Heart right ventricle (tissue), 16 donors: ENCODE measurements at regions not wholly inside any gene's neighbourhood (a gene's known extent, or its start where the extent isn't known, plus 50 kb on each side); places are given as distances from the start of the nearest gene placed in this dataset.

ENCODE experiments used
- ATAC-seq, 8 donors: fragments of 200-7000 bp; cut with Tn5 transposase; one replicate each; pipeline ENCODE4 v1.9.1; 2020; ENCODE audit warnings: mild to moderate bottlenecking in 8 of 8, moderate library complexity in 8 of 8, moderate number of reproducible peaks in 1 of 8
- DNase-seq, 2 donors: peaks; one replicate each; pipeline ENCODE4 v3.0.0-alpha.2; 2020
- H3K27ac ChIP-seq, 10 donors: fragments of 200-600 bp; sonication (generic) in 2 of 10; one replicate each; pipeline versions ENCODE4 v1.5.0 to v1.8.0; 2020 to 2022; ENCODE audit warnings: mild to moderate bottlenecking in 3 of 10
- H3K27me3 ChIP-seq, 7 donors: fragments of 200-600 bp; one replicate each; pipeline ENCODE4 v1.8.0; 2021 to 2022; ENCODE audit warnings: mild to moderate bottlenecking in 2 of 7
- H3K36me3 ChIP-seq, 9 donors: fragments of 200-600 bp; sonication (generic) in 1 of 9; one replicate each; pipeline versions ENCODE4 v1.5.0 to v1.8.0; 2020 to 2022; ENCODE audit warnings: mild to moderate bottlenecking in 2 of 9
- H3K4me1 ChIP-seq, 9 donors: fragments of 200-600 bp; sonication (generic) in 1 of 9; one replicate each; pipeline versions ENCODE4 v1.5.0 to v1.8.0; 2020 to 2022; ENCODE audit warnings: mild to moderate bottlenecking in 4 of 9
- H3K4me3 ChIP-seq, 10 donors: fragments of 200-600 bp; sonication (generic) in 2 of 10; one replicate each; pipeline versions ENCODE4 v1.5.0 to v1.8.0; 2020 to 2022; ENCODE audit warnings: mild to moderate bottlenecking in 7 of 10, moderate library complexity in 2 of 10
- H3K9me3 ChIP-seq, 11 donors: fragments of 200-600 bp in 10 of 11; sonication (generic) in 2 of 11; one replicate each; pipeline versions ENCODE4 v1.5.0 to v1.8.0; 2013 to 2022; ENCODE audit warnings: mild to moderate bottlenecking in 2 of 11, control low read depth in 1 of 11, moderate library complexity in 1 of 11
- WGBS, 2 donors: extraction: QIAGEN DNeasy Blood & Tissue Kit; methylation state at CpG; one replicate each; pipeline ENCODE4 v1.1.7; 2013; ENCODE audit warnings: inconsistent platforms in 1 of 2; 5-methylcytosine and 5-hydroxymethylcytosine counted together
- intact Hi-C, 10 donors: fragments of 100-400 bp; cut with DNase I; formaldehyde crosslinking; loops; one replicate each; pipeline versions ENCODE4 v1.11.1 to v1.14.2; 2022
- TF ChIP-seq, protein P1 (sequence below), 9 donors: fragments of 200-600 bp; sonication (generic) in 2 of 9; IDR thresholded peaks; one replicate each; pipeline versions ENCODE4 v1.5.0 to v1.8.0; 2021 to 2022; ENCODE audit warnings: antibody characterized with exemption in 9 of 9, mild to moderate bottlenecking in 5 of 9, moderate library complexity in 1 of 9
- donor health status: Arrhythmogenic right ventricular cardiomyopathy.
- donor health status: ischemic (EF 13 %, LVEDD 7.1; RV severe dilation, severe dysfunction).
- donor health status: healthy with polysubstance abuse.
- donor health status: DM: no; HTN: yes; CAD: no.
- donor health status: DM: no; HTN: no; CAD: no.
- donor health status: ischemic (EF 25% LVEDD 6.9; RV normal size, moderate dysfunction).
- donor health status: ischemic (EF 25% LVEDD 5.7; RV mildly dilated, moderate dysfunction).
- donor health status: healthy.
- donor health status: DM: yes; HTN: yes; CAD: no.
- donor health status: Ischemic cardiomyopathy.
- donor health status: ischemic (EF 35%, LVEDD 5.7; RV mildly dilated, moderate dysfunction).
- donor health status: nonischemic (EF 11% LVEDD 7.7; RV severe dilation, severe dysfunction).
- donor health status: DM: yes; HTN: yes; CAD: no.
- donor health status: PGD.
- donor health status: ischemic (EF 29% LVEDD 5.4; RV normal size, mild dysfunction).
- donor health status: nonischemic (EF 23%, LVEDD 6.1; RV moderate dilation, normal function).

DNA sequence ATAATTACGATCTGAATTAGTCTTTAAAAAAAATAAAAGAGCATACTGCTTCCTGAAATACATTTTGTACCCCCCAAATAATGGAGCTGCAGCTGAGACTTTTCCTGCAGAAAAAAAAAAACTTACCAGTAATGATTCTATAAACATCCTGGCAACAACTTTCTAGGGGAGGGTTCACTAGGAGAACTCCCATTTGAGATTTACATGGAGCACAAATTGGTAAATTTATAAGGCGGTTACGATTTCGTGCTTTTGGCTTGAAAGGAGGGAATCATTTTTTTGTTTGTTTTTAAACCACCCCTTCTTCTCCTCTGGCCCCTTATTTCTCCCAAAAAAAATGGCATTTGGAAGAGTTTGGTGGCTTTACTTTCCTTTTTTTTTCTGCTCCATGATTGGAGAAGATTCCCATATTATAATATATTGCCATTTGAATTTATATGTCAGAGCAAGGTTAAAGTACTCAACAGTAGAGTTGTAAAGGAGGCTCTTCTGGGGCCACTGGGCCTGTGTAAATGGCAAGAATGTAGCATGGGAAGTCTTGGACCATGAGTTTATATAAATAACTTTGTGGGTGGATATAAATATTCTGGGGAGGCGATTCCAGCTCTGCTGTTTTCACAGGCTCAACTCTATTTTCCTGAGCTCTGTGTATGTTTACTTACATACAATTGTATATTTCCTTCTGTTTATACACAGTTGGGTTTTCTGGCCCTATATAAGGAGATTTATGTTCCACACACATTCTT lies 159.9 kb downstream of the CSNK1G3 start:
- TF ChIP-seq, protein P1, sequence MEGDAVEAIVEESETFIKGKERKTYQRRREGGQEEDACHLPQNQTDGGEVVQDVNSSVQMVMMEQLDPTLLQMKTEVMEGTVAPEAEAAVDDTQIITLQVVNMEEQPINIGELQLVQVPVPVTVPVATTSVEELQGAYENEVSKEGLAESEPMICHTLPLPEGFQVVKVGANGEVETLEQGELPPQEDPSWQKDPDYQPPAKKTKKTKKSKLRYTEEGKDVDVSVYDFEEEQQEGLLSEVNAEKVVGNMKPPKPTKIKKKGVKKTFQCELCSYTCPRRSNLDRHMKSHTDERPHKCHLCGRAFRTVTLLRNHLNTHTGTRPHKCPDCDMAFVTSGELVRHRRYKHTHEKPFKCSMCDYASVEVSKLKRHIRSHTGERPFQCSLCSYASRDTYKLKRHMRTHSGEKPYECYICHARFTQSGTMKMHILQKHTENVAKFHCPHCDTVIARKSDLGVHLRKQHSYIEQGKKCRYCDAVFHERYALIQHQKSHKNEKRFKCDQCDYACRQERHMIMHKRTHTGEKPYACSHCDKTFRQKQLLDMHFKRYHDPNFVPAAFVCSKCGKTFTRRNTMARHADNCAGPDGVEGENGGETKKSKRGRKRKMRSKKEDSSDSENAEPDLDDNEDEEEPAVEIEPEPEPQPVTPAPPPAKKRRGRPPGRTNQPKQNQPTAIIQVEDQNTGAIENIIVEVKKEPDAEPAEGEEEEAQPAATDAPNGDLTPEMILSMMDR (IDR thresholded peaks at IDR 0.05) = no peak
- no peak for DNase-seq
- no peaks in the 10 kb centered on the region for H3K27me3 ChIP-seq
- intact Hi-C loops = loop anchor here in 3 of 10 donors (5.0 to 10.0 kb wide), 3 partner anchors 140 to 1735 kb away; no protein-coding TSS in a partner anchor
- H3K9me3 ChIP-seq = peaks cover 0 to 8% (median 0%) of the 10 kb centered on the region in 11 donors
- H3K4me3 ChIP-seq = no peak overlapping the region
- H3K4me1 ChIP-seq = peaks cover 0 to 26% (median 15%) of the 10 kb centered on the region in 9 donors
- H3K36me3 ChIP-seq = no peaks in the 10 kb centered on the region
- peak in 4 of 8 donors; percentile 49 to 84 (median 66) for ATAC-seq
- 74 to 76% methylated on average over 5 of the region's 5 CpGs for WGBS, 2 donors
- H3K27ac ChIP-seq = peak overlapping the region in 3 of 10 donors; percentile 25 to 44 (median 28)

- H3K9me3 ChIP-seq = peaks cover 0 to 10% (median 0%) of the 10 kb centered on the region in 11 donors
- peak in 1 of 2 donors; percentile 57 for DNase-seq
- intact Hi-C loops = loop anchor here in 3 of 10 donors (5.0 to 10.0 kb wide), 3 partner anchors 141 to 1736 kb away; no protein-coding TSS in a partner anchor
- no peak overlapping the region for H3K27ac ChIP-seq
- peak in 3 of 8 donors; percentile 39 to 46 (median 42) for ATAC-seq
- H3K36me3 ChIP-seq = no peaks in the 10 kb centered on the region
- H3K4me1 ChIP-seq = peaks cover 0 to 26% (median 15%) of the 10 kb centered on the region in 9 donors
- TF ChIP-seq, protein P1 (IDR thresholded peaks at IDR 0.05) = peak; percentile 76 to 91 (median 84)
- no peaks in the 10 kb centered on the region for H3K27me3 ChIP-seq
- 14 to 17% methylated on average over 4 of the region's 4 CpGs for whole genome bisulfite sequencing, 2 donors
- no peak overlapping the region for H3K4me3 ChIP-seq
Observed at GRCh38 chr5:123671042-123671441, 159.1 kb downstream of the CSNK1G3 start.
